GM19452 (cell line): ENCODE measurements at regions not wholly inside any gene's neighbourhood (a gene's known extent, or its start where the extent isn't known, plus 50 kb on each side); places are given as distances from the start of the nearest gene placed in this dataset.

Experiments used
- ATAC-seq: cut with Tn5 transposase; IDR thresholded peaks from one replicate; pipeline ENCODE4 v1.9.1; 2021; ENCODE audit not compliant: unreplicated experiment

- ATAC-seq: no peak
These were observed 64.7 kb downstream of the ARRDC4 start for GRCh38 chr15:98025237-98025636.

- ATAC-seq: no peak
These were observed 74.2 kb downstream of the ARRDC4 start for GRCh38 chr15:98034731-98035130.

- ATAC-seq: no peak
These were observed 74.6 kb downstream of the ARRDC4 start for GRCh38 chr15:98035134-98035533.

- no peak for ATAC-seq
These were observed 75.1 kb downstream of the ARRDC4 start for GRCh38 chr15:98035577-98036010.

GRCh38 chr15:98039596-98039995 lies 79.1 kb downstream of the ARRDC4 start:
- no peak for ATAC-seq

GRCh38 chr15:98040146-98040545 lies 79.6 kb downstream of the ARRDC4 start:
- ATAC-seq: no peak

- no peak for ATAC-seq
These were observed 82.9 kb downstream of the ARRDC4 start for GRCh38 chr15:98043160-98044014.

GRCh38 chr15:98051734-98052133 lies 91.2 kb downstream of the ARRDC4 start:
- ATAC-seq: no peak

GRCh38 chr15:98057453-98057852 lies 97.0 kb downstream of the ARRDC4 start:
- no peak for ATAC-seq

- no peak for ATAC-seq
These were observed 102.4 kb downstream of the ARRDC4 start for GRCh38 chr15:98062869-98063268.

- no peak for ATAC-seq
These were observed 102.8 kb downstream of the ARRDC4 start for GRCh38 chr15:98063315-98063714.

GRCh38 chr15:98063871-98064270 lies 103.4 kb downstream of the ARRDC4 start:
- no peak for ATAC-seq

GRCh38 chr15:98067339-98067738 lies 106.8 kb downstream of the ARRDC4 start:
- ATAC-seq: no peak

- no peak for ATAC-seq
These were observed 108.8 kb downstream of the ARRDC4 start for GRCh38 chr15:98069256-98069655.

- no peak for ATAC-seq
These were observed 109.6 kb downstream of the ARRDC4 start for GRCh38 chr15:98070137-98070536.

- no peak for ATAC-seq
These were observed 111.3 kb downstream of the ARRDC4 start for GRCh38 chr15:98071786-98072185.

- ATAC-seq: no peak
These were observed 114.9 kb downstream of the ARRDC4 start for GRCh38 chr15:98075441-98075840.

- no peak for ATAC-seq
These were observed 115.7 kb downstream of the ARRDC4 start for GRCh38 chr15:98076021-98076816.

- ATAC-seq: no peak
These were observed 116.7 kb downstream of the ARRDC4 start for GRCh38 chr15:98077186-98077585.

- no peak for ATAC-seq
These were observed 120.3 kb downstream of the ARRDC4 start for GRCh38 chr15:98080791-98081190.

- no peak for ATAC-seq
These were observed 122.9 kb downstream of the ARRDC4 start for GRCh38 chr15:98083203-98083910.
